ENCODE measurements at regions not wholly inside any gene's neighbourhood (a gene's known extent, or its start where the extent isn't known, plus 50 kb on each side); places are given as distances from the start of the nearest gene placed in this dataset.

- TF ChIP-seq POLR2A (IDR thresholded peaks at IDR 0.05; ENCODE audit: low read depth, low read length) (no peak), POLR2AphosphoS5 (IDR thresholded peaks at IDR 0.05; ENCODE audit: low read depth, low read length) (no peak)
Observed at GRCh38 chr4:123830930-123831329, 434.3 kb downstream of the SPRY1 start.

Data from GM12892 (cell line).